ENCODE measurements at regions not wholly inside any gene's neighbourhood (a gene's known extent, or its start where the extent isn't known, plus 50 kb on each side); places are given as distances from the start of the nearest gene placed in this dataset.

DNA sequence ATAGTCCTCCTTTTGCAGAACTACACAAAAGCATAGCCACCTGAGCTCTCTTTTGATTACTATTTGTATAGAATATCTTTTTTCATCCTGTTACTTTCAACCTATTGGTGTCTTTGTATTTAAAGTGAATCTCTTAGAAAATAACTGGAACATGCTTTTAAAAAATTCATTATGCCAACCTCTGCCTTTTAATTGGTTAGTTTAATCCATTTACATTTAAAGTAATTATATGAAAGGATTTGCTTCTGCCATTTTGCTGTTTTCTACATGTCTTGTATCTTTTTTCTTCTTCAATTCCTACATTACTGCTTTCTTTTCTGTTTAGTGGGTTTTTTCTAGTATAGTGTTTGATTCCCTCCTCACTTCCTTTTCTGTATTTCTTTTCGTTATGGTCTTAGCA lies 407.5 kb upstream of the ZEB2 start:
- no peak for ATAC-seq

DNA sequence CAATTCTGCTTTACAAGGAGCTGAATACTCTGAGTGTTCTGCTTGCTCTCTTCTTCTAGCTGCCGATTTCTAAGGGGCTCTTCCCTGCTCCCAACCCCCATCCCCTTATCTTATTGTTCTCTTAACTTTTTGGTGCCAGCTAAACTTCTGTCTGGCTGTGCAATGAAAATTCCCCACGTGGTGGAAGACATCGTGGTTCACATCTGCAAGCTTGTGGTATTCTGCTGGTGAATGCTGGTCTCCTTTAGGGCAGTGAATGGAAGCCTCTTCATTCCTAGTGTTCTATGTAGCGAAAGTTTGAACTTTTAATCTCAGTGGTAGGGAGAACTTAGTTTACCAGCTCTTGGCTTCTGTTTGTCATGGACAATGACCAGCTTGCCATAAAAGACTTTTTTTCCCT lies 406.0 kb upstream of the ZEB2 start:
- no peak for TF ChIP-seq ESRRG (CRISPR knock-in tag; IDR thresholded peaks at IDR 0.05)
- TF ChIP-seq, protein P1, sequence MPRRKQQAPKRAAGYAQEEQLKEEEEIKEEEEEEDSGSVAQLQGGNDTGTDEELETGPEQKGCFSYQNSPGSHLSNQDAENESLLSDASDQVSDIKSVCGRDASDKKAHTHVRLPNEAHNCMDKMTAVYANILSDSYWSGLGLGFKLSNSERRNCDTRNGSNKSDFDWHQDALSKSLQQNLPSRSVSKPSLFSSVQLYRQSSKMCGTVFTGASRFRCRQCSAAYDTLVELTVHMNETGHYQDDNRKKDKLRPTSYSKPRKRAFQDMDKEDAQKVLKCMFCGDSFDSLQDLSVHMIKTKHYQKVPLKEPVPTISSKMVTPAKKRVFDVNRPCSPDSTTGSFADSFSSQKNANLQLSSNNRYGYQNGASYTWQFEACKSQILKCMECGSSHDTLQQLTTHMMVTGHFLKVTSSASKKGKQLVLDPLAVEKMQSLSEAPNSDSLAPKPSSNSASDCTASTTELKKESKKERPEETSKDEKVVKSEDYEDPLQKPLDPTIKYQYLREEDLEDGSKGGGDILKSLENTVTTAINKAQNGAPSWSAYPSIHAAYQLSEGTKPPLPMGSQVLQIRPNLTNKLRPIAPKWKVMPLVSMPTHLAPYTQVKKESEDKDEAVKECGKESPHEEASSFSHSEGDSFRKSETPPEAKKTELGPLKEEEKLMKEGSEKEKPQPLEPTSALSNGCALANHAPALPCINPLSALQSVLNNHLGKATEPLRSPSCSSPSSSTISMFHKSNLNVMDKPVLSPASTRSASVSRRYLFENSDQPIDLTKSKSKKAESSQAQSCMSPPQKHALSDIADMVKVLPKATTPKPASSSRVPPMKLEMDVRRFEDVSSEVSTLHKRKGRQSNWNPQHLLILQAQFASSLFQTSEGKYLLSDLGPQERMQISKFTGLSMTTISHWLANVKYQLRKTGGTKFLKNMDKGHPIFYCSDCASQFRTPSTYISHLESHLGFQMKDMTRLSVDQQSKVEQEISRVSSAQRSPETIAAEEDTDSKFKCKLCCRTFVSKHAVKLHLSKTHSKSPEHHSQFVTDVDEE (CRISPR knock-in tag; IDR thresholded peaks at IDR 0.05), result no peak
- no peak for TF ChIP-seq PPARA (CRISPR knock-in tag; IDR thresholded peaks at IDR 0.05; ENCODE audit: borderline replicate concordance)
- TF ChIP-seq ARNTL (CRISPR knock-in tag; IDR thresholded peaks at IDR 0.05; ENCODE audit: borderline replicate concordance, low read depth), result no peak
- no peak for TF ChIP-seq TCF4 (CRISPR knock-in tag; IDR thresholded peaks at IDR 0.05; ENCODE audit: borderline replicate concordance)
- TF ChIP-seq ZFP3 (CRISPR knock-in tag; IDR thresholded peaks at IDR 0.05), result no peak
- TF ChIP-seq, protein P2, sequence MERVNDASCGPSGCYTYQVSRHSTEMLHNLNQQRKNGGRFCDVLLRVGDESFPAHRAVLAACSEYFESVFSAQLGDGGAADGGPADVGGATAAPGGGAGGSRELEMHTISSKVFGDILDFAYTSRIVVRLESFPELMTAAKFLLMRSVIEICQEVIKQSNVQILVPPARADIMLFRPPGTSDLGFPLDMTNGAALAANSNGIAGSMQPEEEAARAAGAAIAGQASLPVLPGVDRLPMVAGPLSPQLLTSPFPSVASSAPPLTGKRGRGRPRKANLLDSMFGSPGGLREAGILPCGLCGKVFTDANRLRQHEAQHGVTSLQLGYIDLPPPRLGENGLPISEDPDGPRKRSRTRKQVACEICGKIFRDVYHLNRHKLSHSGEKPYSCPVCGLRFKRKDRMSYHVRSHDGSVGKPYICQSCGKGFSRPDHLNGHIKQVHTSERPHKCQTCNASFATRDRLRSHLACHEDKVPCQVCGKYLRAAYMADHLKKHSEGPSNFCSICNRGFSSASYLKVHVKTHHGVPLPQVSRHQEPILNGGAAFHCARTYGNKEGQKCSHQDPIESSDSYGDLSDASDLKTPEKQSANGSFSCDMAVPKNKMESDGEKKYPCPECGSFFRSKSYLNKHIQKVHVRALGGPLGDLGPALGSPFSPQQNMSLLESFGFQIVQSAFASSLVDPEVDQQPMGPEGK (CRISPR knock-in tag; IDR thresholded peaks at IDR 0.05; ENCODE audit: borderline replicate concordance), result no peak
- TF ChIP-seq, protein P3, sequence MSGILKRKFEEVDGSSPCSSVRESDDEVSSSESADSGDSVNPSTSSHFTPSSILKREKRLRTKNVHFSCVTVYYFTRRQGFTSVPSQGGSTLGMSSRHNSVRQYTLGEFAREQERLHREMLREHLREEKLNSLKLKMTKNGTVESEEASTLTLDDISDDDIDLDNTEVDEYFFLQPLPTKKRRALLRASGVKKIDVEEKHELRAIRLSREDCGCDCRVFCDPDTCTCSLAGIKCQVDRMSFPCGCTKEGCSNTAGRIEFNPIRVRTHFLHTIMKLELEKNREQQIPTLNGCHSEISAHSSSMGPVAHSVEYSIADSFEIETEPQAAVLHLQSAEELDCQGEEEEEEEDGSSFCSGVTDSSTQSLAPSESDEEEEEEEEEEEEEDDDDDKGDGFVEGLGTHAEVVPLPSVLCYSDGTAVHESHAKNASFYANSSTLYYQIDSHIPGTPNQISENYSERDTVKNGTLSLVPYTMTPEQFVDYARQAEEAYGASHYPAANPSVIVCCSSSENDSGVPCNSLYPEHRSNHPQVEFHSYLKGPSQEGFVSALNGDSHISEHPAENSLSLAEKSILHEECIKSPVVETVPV (CRISPR knock-in tag; IDR thresholded peaks at IDR 0.05), result no peak
- TF ChIP-seq ZC3H10 (CRISPR knock-in tag; IDR thresholded peaks at IDR 0.05), result no peak
- TF ChIP-seq, protein P4, sequence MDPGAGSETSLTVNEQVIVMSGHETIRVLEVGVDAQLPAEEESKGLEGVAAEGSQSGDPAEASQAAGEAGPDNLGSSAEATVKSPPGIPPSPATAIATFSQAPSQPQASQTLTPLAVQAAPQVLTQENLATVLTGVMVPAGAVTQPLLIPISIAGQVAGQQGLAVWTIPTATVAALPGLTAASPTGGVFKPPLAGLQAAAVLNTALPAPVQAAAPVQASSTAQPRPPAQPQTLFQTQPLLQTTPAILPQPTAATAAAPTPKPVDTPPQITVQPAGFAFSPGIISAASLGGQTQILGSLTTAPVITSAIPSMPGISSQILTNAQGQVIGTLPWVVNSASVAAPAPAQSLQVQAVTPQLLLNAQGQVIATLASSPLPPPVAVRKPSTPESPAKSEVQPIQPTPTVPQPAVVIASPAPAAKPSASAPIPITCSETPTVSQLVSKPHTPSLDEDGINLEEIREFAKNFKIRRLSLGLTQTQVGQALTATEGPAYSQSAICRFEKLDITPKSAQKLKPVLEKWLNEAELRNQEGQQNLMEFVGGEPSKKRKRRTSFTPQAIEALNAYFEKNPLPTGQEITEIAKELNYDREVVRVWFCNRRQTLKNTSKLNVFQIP (CRISPR knock-in tag; IDR thresholded peaks at IDR 0.05; ENCODE audit: borderline replicate concordance, low read depth), result no peak
- TF ChIP-seq GLIS3 (CRISPR knock-in tag; IDR thresholded peaks at IDR 0.05), result no peak
- no peak for TF ChIP-seq ZFP30 (CRISPR knock-in tag; IDR thresholded peaks at IDR 0.05)
- TF ChIP-seq ZNF565 (CRISPR knock-in tag; conservative IDR thresholded peaks at IDR 0.05; ENCODE audit: low read depth), result no peak
- TF ChIP-seq SNAI2 (CRISPR knock-in tag; IDR thresholded peaks at IDR 0.05), result no peak
- no peak for ATAC-seq

More for the DNA sequence above, 407.5 kb upstream of the ZEB2 start:
- no peak for TF ChIP-seq ESRRG (CRISPR knock-in tag; IDR thresholded peaks at IDR 0.05)
- TF ChIP-seq ZFP3 (CRISPR knock-in tag; IDR thresholded peaks at IDR 0.05), result no peak
- TF ChIP-seq TOX (CRISPR knock-in tag; IDR thresholded peaks at IDR 0.05; ENCODE audit: borderline replicate concordance), result no peak
- no peak for TF ChIP-seq OSR1 (CRISPR knock-in tag; IDR thresholded peaks at IDR 0.05)
- TF ChIP-seq ZFP30 (CRISPR knock-in tag; IDR thresholded peaks at IDR 0.05), result no peak
- no peak for TF ChIP-seq SNAI2 (CRISPR knock-in tag; IDR thresholded peaks at IDR 0.05)
- TF ChIP-seq, protein P2 (CRISPR knock-in tag; IDR thresholded peaks at IDR 0.05; ENCODE audit: borderline replicate concordance), result no peak
- no peak for TF ChIP-seq ZNF8 (CRISPR knock-in tag; IDR thresholded peaks at IDR 0.05)
- TF ChIP-seq ZNF70 (CRISPR knock-in tag; IDR thresholded peaks at IDR 0.05), result no peak
- TF ChIP-seq, protein P5, sequence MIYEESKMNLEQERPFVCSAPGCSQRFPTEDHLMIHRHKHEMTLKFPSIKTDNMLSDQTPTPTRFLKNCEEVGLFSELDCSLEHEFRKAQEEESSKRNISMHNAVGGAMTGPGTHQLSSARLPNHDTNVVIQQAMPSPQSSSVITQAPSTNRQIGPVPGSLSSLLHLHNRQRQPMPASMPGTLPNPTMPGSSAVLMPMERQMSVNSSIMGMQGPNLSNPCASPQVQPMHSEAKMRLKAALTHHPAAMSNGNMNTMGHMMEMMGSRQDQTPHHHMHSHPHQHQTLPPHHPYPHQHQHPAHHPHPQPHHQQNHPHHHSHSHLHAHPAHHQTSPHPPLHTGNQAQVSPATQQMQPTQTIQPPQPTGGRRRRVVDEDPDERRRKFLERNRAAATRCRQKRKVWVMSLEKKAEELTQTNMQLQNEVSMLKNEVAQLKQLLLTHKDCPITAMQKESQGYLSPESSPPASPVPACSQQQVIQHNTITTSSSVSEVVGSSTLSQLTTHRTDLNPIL (CRISPR knock-in tag; IDR thresholded peaks at IDR 0.05; ENCODE audit: low read depth), result no peak
- no peak for TF ChIP-seq CSDC2 (CRISPR knock-in tag; IDR thresholded peaks at IDR 0.05)
- TF ChIP-seq, protein P4 (CRISPR knock-in tag; IDR thresholded peaks at IDR 0.05; ENCODE audit: borderline replicate concordance, low read depth), result no peak
- TF ChIP-seq ZNF565 (CRISPR knock-in tag; conservative IDR thresholded peaks at IDR 0.05; ENCODE audit: low read depth), result no peak
- TF ChIP-seq ARNTL (CRISPR knock-in tag; IDR thresholded peaks at IDR 0.05; ENCODE audit: borderline replicate concordance, low read depth), result no peak
- TF ChIP-seq ISL1 (CRISPR knock-in tag; IDR thresholded peaks at IDR 0.05), result no peak
- TF ChIP-seq, protein P3 (CRISPR knock-in tag; IDR thresholded peaks at IDR 0.05), result no peak
- TF ChIP-seq BACH2 (CRISPR knock-in tag; IDR thresholded peaks at IDR 0.05; ENCODE audit: borderline replicate concordance), result no peak
- no peak for TF ChIP-seq RARB (CRISPR knock-in tag; IDR thresholded peaks at IDR 0.05)
